HepG2 (cell line): ENCODE measurements at regions not wholly inside any gene's neighbourhood (a gene's known extent, or its start where the extent isn't known, plus 50 kb on each side); places are given as distances from the start of the nearest gene placed in this dataset.

ENCODE experiments used
- ATAC-seq: fragments of 200-7000 bp; cut with Tn5 transposase; 3 replicates; pipeline ENCODE4 v1.9.1; 2020; ENCODE audit warnings: mild to moderate bottlenecking, moderate library complexity
- BruUV-seq: library from RNA; stranded (reverse); fragments of 400-500 nt; replicated peaks from 2 replicates; lab custom pipeline; 2021; lab: Mats Ljungman, UMichigan
- CTCF ChIA-PET: fragments of 300-600 bp; formaldehyde crosslinking; extraction: SDS; loops from one replicate; lab custom pipeline; 2021; ENCODE audit warnings: low total read pairs, inconsistent platforms, low intra/inter-chr PET ratio; lab: Yijun Ruan, JAX
- POLR2A ChIA-PET: fragments of 350-600 bp; sonication (Branson Sonifier 250); formaldehyde crosslinking; loops from one replicate; lab custom pipeline; 2020; ENCODE audit warnings: antibody characterized with exemption, inconsistent platforms; lab: Yijun Ruan, JAX
- DNase-seq: peaks from one replicate; pipeline ENCODE4 v3.0.0-alpha.2; 2015; ENCODE audit warnings: low spot score
- FAIRE-seq: peaks from 3 replicates; lab custom pipeline; 2011; peaks lifted over from hg19 to GRCh38; lab: Jason Lieb, UNC
- H2AFZ ChIP-seq: one replicate; pipeline ENCODE4 v1.6.1; 2011; ENCODE audit warnings: low read length, inconsistent platforms
- H3K27ac ChIP-seq: fragments of 300-600 bp; 3 replicates; pipeline ENCODE4 v1.8.0; 2011; ENCODE audit warnings: mixed run types, mild to moderate bottlenecking, mixed read lengths, low read length, inconsistent platforms; ENCODE audit not compliant: insufficient read depth; ENCODE audit errors: extremely low read length
- H3K27me3 ChIP-seq, 2 experiments: fragments of 200-600 bp in 1 of 2; 2 replicates in 1 of 2; 3 replicates in 1 of 2; pipeline versions ENCODE4 v1.6.0 to v1.8.0; 2011; ENCODE audit warnings: low read length in 2 of 2, mild to moderate bottlenecking in 2 of 2, moderate library complexity in 2 of 2, inconsistent platforms in 1 of 2; ENCODE audit not compliant: insufficient read depth in 2 of 2, control insufficient read depth in 1 of 2
- H3K36me3 ChIP-seq, 2 experiments: fragments of 200-600 bp in 1 of 2; replicated peaks in 1 of 2; 2 replicates in 1 of 2; 3 replicates in 1 of 2; pipeline versions ENCODE4 v1.5.1 to v1.8.0; 2011; ENCODE audit warnings: low read length in 2 of 2, inconsistent platforms in 1 of 2; ENCODE audit not compliant: insufficient read depth in 2 of 2, control insufficient read depth in 1 of 2
- H3K4me1 ChIP-seq: 2 replicates; pipeline ENCODE4 v1.5.1; 2012; ENCODE audit warnings: low read length, inconsistent platforms; ENCODE audit not compliant: insufficient read depth
- H3K4me2 ChIP-seq: 2 replicates; pipeline ENCODE4 v1.6.0; 2011; ENCODE audit warnings: low read depth, low read length, inconsistent platforms
- H3K4me3 ChIP-seq, 3 experiments: fragments of 200-600 bp in 1 of 3; sonication (generic), shearing (Covaris generic) in 1 of 3; replicated peaks in 1 of 3; 2 replicates each; pipeline ENCODE4 v1.5.1; 2011 to 2016; ENCODE audit warnings: low read length in 3 of 3, inconsistent platforms in 2 of 3, low read depth in 2 of 3, mild to moderate bottlenecking in 2 of 3, control low read depth in 1 of 3, mixed read lengths in 1 of 3; ENCODE audit not compliant: insufficient read depth in 1 of 3
- H3K79me2 ChIP-seq: one replicate; pipeline ENCODE4 v1.6.1; 2011; ENCODE audit warnings: low read length, inconsistent platforms; ENCODE audit not compliant: insufficient read depth
- H3K9ac ChIP-seq: 2 replicates; pipeline ENCODE4 v1.6.0; 2011; ENCODE audit warnings: mild to moderate bottlenecking, low read depth, low read length, inconsistent platforms; ENCODE audit not compliant: insufficient read depth
- H3K9me3 ChIP-seq: 2 replicates; pipeline ENCODE4 v1.5.1; 2012; ENCODE audit warnings: mild to moderate bottlenecking, low read length
- H4K20me1 ChIP-seq: 2 replicates; pipeline ENCODE4 v1.6.0; 2011; ENCODE audit warnings: inconsistent platforms, mild to moderate bottlenecking, low read length, moderate library complexity; ENCODE audit not compliant: insufficient read depth
- DPF2 ChIP-seq: sonication (generic); formaldehyde crosslinking; IDR thresholded peaks from 2 replicates; pipeline ENCODE4 v1.4.0; 2020; ENCODE audit warnings: mild to moderate bottlenecking, low read depth, missing genetic modification reagents, borderline replicate concordance
- FOXO1 ChIP-seq: sonication (generic); formaldehyde crosslinking; IDR thresholded peaks from 2 replicates; pipeline ENCODE4 v1.4.0; 2020; ENCODE audit warnings: missing genetic modification reagents
- KDM5A ChIP-seq: fragments of 200-600 bp; sonication (generic); IDR thresholded peaks from 2 replicates; pipeline ENCODE4 v1.7.0; 2018; ENCODE audit warnings: antibody characterized with exemption, mild to moderate bottlenecking, low read length, borderline replicate concordance
- MNT ChIP-seq: fragments of 450-650 bp; IDR thresholded peaks from 2 replicates; pipeline ENCODE4 v1.6.1; 2016
- PRPF4 ChIP-seq: fragments of 200-400 bp; formaldehyde crosslinking; IDR thresholded peaks from 2 replicates; pipeline ENCODE4 v1.6.1; 2016; ENCODE audit warnings: low read length, low read depth; ENCODE audit not compliant: poor library complexity, severe bottlenecking
- SMARCC2 ChIP-seq: fragments of 450-650 bp; IDR thresholded peaks from 2 replicates; pipeline ENCODE4 v1.6.1; 2017; ENCODE audit warnings: antibody characterized with exemption, mild to moderate bottlenecking
- ZC3H4 ChIP-seq: sonication (generic); formaldehyde crosslinking; IDR thresholded peaks from 2 replicates; pipeline ENCODE4 v1.4.0; 2020; ENCODE audit warnings: missing genetic modification reagents, borderline replicate concordance
- ZNF276 ChIP-seq: sonication (generic); formaldehyde crosslinking; IDR thresholded peaks from 2 replicates; pipeline ENCODE4 v1.4.0; 2020; ENCODE audit warnings: mild to moderate bottlenecking, low read depth, missing genetic modification reagents
- ZNF543 ChIP-seq: sonication (generic); formaldehyde crosslinking; IDR thresholded peaks from 2 replicates; pipeline ENCODE4 v1.4.0; 2020; ENCODE audit warnings: mild to moderate bottlenecking, missing genetic modification reagents
- ZNF574 ChIP-seq: sonication (generic); formaldehyde crosslinking; IDR thresholded peaks from 2 replicates; pipeline ENCODE4 v1.4.0; 2020; ENCODE audit warnings: missing genetic modification reagents
- ZNF720 ChIP-seq: sonication (generic); formaldehyde crosslinking; IDR thresholded peaks from 2 replicates; pipeline ENCODE4 v1.4.0; 2020; ENCODE audit warnings: missing genetic modification reagents
- WGBS: methylation state at CpG from one replicate; pipeline ENCODE4 v1.1.6; 2017; ENCODE audit warnings: low lambda C conversion rate; 5-methylcytosine and 5-hydroxymethylcytosine counted together
- in situ Hi-C: cut with HindIII; loops from 2 replicates; pipeline ENCODE4 v1.10.0; 2017; ENCODE audit warnings: low pct_unique_long_range_greater_than_20kb; ENCODE audit not compliant: extremely low pct_ligation_motif_present
- intact Hi-C: fragments of 100-400 bp; cut with micrococcal nuclease; formaldehyde crosslinking; loops from one replicate; pipeline ENCODE4 v1.10.0; 2022; ENCODE audit not compliant: unreplicated experiment

GRCh38 chr12:58196971-58197370 is 255.6 kb downstream of the ATP23 start:
- Histone ChIP-seq H3K4me1 (no peaks in the 10 kb centered on the region), H3K27me3 (no peaks in the 10 kb centered on the region), H3K9me3 (no peaks in the 10 kb centered on the region), H3K79me2 (no peaks in the 10 kb centered on the region), H4K20me1 (no peaks in the 10 kb centered on the region), H3K27ac (no peak overlapping the region), H3K36me3 (no peaks in the 10 kb centered on the region), H3K4me2 (no peak overlapping the region), H2AFZ (no peak overlapping the region), H3K9ac (no peak overlapping the region), H3K4me3 (no peak overlapping the region)
- ChIA-PET CTCF (no interaction called here), POLR2A (no interaction called here)
- no TSS peak for BruUV-seq
- in situ Hi-C loops (no loop called here), intact Hi-C loops (no loop called here)
- FAIRE-seq (no peak), ATAC-seq (no peak), DNase-seq (no peak)
- no peak for TF ChIP-seq MNT
- no peak for TF ChIP-seq ZC3H4 (CRISPR knock-in tag)
- TF ChIP-seq SMARCC2 = no peak

- no peaks in the 10 kb centered on the region for H3K79me2 ChIP-seq
- FAIRE-seq = no peak
- no peak overlapping the region for H2AFZ ChIP-seq
- no peak overlapping the region for H3K27ac ChIP-seq
- in situ Hi-C loops = no loop called here
- H4K20me1 ChIP-seq = no peaks in the 10 kb centered on the region
- H3K27me3 ChIP-seq = peaks cover 0 to 5% of the 10 kb centered on the region in 2 experiments; a peak in 1 of 5 replicates
- intact Hi-C loops = no loop called here
- H3K36me3 ChIP-seq = no peaks in the 10 kb centered on the region
- 37% methylated on average over 3 of the region's 3 CpGs for WGBS
- no peaks in the 10 kb centered on the region for H3K4me1 ChIP-seq
- no peaks in the 10 kb centered on the region for H3K9me3 ChIP-seq
- ChIA-PET POLR2A (no interaction called here), CTCF (no interaction called here)
- H3K9ac ChIP-seq = no peak overlapping the region
- BruUV-seq = no TSS peak
- no peak for ATAC-seq
- H3K4me3 ChIP-seq = no peak overlapping the region
- DNase-seq = no peak
- no peak overlapping the region for H3K4me2 ChIP-seq
- TF ChIP-seq ZNF720 (CRISPR knock-in tag) (no peak), ZNF276 (CRISPR knock-in tag) (no peak), FOXO1 (CRISPR knock-in tag) (no peak), ZNF543 (CRISPR knock-in tag) (no peak), PRPF4 (no peak), ZNF574 (no peak), KDM5A (no peak), DPF2 (CRISPR knock-in tag) (no peak)
Observed at GRCh38 chr12:58202933-58203718, 261.8 kb downstream of the ATP23 start.
